SU-DHL-6 (cell line): ENCODE measurements at regions not wholly inside any gene's neighbourhood (a gene's known extent, or its start where the extent isn't known, plus 50 kb on each side); places are given as distances from the start of the nearest gene placed in this dataset.

Source experiments
- H2AFZ ChIP-seq: fragments of 200-600 bp; sonication (generic); 2 replicates; pipeline ENCODE4 v1.6.1; 2014; ENCODE audit warnings: low read depth, mild to moderate bottlenecking, moderate library complexity, mixed read lengths, antibody characterized with exemption, low read length; ENCODE audit not compliant: severe bottlenecking
- H3F3A ChIP-seq: fragments of 200-600 bp; shearing (Covaris generic); 2 replicates; pipeline ENCODE4 v1.6.0; 2016; ENCODE audit warnings: antibody characterized with exemption, mild to moderate bottlenecking; ENCODE audit not compliant: insufficient read depth
- H3K27ac ChIP-seq: fragments of 200-600 bp; sonication (generic); 2 replicates; pipeline ENCODE4 v1.5.1; 2016; ENCODE audit warnings: low read depth, mild to moderate bottlenecking, low read length, moderate library complexity, mixed read lengths
- H3K27me3 ChIP-seq: fragments of 200-600 bp; sonication (generic), shearing (Covaris generic); 2 replicates; pipeline ENCODE4 v1.6.0; 2014; ENCODE audit warnings: mild to moderate bottlenecking, low read length
- H3K36me3 ChIP-seq: fragments of 200-600 bp; sonication (generic); 2 replicates; pipeline ENCODE4 v1.6.1; 2014; ENCODE audit warnings: mild to moderate bottlenecking, low read length, mixed read lengths
- H3K4me2 ChIP-seq: fragments of 300-600, 200-600 bp; shearing (Covaris generic), sonication (generic); 2 replicates; pipeline ENCODE4 v1.6.0; 2014; ENCODE audit warnings: low read length, low read depth, mild to moderate bottlenecking; ENCODE audit not compliant: poor library complexity, severe bottlenecking
- H3K4me3 ChIP-seq: fragments of 200-600 bp; sonication (generic); 2 replicates; pipeline ENCODE4 v1.5.1; 2014; ENCODE audit warnings: antibody characterized with exemption, low read length, mild to moderate bottlenecking, mixed read lengths; ENCODE audit not compliant: insufficient read depth, poor library complexity, severe bottlenecking
- H3K79me2 ChIP-seq: fragments of 200-600 bp; sonication (generic); 2 replicates; pipeline ENCODE4 v1.6.1; 2014; ENCODE audit warnings: mild to moderate bottlenecking, low read length, moderate library complexity; ENCODE audit not compliant: insufficient read depth
- H3K9ac ChIP-seq: fragments of 200-600 bp; sonication (generic); 2 replicates; pipeline ENCODE4 v1.7.0; 2014; ENCODE audit warnings: mild to moderate bottlenecking, low read length
- H3K9me2 ChIP-seq: fragments of 200-600 bp; sonication (generic); replicated peaks from 2 replicates; pipeline ENCODE4 v1.6.1; 2014; ENCODE audit warnings: low read length; ENCODE audit not compliant: insufficient read depth
- H3K9me3 ChIP-seq: fragments of 200-600 bp; sonication (generic); 2 replicates; pipeline ENCODE4 v1.6.1; 2014; ENCODE audit warnings: low read length, mixed read lengths; ENCODE audit not compliant: insufficient read depth
- H4K20me1 ChIP-seq: fragments of 200-600 bp; sonication (generic); 2 replicates; pipeline ENCODE4 v1.6.1; 2014; ENCODE audit warnings: low read depth, mild to moderate bottlenecking, antibody characterized with exemption, low read length, moderate library complexity, mixed read lengths
- EZH2phosphoT487 ChIP-seq: fragments of 200-600 bp; sonication (generic), shearing (Covaris generic); conservative IDR thresholded peaks from 2 replicates; pipeline ENCODE4 v1.6.1; 2018; ENCODE audit warnings: mild to moderate bottlenecking, antibody characterized with exemption, low read length, moderate library complexity, mixed read lengths
- TF ChIP-seq, protein P1 (sequence below): fragments of 200-600 bp; sonication (generic); IDR thresholded peaks from one replicate; pipeline ENCODE4 v1.5.1; 2017; ENCODE audit warnings: antibody characterized with exemption, mild to moderate bottlenecking, low read length, moderate library complexity; ENCODE audit not compliant: insufficient read depth, poor library complexity, severe bottlenecking

DNA sequence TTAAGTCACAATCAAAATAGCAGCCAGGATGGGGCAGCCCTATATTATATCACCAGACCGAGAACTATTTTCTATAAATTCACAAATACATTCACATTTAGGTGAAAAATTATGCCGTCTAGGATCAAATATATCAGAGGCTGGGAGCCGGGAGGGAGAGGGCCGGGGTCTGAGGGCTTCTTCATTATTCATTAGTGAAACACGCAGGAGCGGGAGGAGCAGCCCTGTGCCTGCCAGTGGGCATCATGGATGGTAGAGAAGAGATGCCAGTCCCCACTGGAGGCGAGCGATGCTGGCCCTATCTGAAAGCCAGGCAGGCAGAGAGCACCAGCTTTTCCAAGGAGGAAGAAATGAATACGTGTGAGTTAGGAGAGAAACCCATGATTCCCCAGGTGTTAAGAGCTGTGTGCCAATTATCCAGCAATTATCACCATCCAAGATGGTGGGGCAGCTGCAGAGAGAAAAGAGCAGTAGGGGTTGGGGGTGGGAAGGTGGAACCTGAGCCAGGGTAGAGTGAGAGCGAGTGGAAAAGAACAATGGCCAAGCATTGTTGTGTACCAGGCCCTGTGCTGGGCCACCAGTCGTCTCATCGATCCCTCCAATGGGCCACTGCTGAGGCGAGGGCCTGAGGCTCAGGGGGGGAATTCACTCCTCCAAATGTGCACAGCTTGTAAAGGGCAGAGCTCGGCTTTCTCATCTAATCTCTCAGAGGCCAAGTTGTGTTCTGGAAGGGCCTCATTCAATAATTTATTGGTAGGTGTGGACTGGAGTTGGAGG lies 261.3 kb upstream of the TLE3 start:
- Histone ChIP-seq H3K27ac (no peak overlapping the region), H3K9ac (no peak overlapping the region), H3F3A (no peaks in the 10 kb centered on the region), H2AFZ (no peak overlapping the region), H4K20me1 (no peaks in the 10 kb centered on the region), H3K9me2 (no peaks in the 10 kb centered on the region), H3K4me3 (no peak overlapping the region), H3K27me3 (no peaks in the 10 kb centered on the region), H3K4me2 (no peak overlapping the region), H3K36me3 (no peaks in the 10 kb centered on the region), H3K9me3 (no peaks in the 10 kb centered on the region), H3K79me2 (no peaks in the 10 kb centered on the region)
- TF ChIP-seq EZH2phosphoT487 = no peak
- TF ChIP-seq, protein P1, sequence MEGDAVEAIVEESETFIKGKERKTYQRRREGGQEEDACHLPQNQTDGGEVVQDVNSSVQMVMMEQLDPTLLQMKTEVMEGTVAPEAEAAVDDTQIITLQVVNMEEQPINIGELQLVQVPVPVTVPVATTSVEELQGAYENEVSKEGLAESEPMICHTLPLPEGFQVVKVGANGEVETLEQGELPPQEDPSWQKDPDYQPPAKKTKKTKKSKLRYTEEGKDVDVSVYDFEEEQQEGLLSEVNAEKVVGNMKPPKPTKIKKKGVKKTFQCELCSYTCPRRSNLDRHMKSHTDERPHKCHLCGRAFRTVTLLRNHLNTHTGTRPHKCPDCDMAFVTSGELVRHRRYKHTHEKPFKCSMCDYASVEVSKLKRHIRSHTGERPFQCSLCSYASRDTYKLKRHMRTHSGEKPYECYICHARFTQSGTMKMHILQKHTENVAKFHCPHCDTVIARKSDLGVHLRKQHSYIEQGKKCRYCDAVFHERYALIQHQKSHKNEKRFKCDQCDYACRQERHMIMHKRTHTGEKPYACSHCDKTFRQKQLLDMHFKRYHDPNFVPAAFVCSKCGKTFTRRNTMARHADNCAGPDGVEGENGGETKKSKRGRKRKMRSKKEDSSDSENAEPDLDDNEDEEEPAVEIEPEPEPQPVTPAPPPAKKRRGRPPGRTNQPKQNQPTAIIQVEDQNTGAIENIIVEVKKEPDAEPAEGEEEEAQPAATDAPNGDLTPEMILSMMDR = no peak

- Histone ChIP-seq H3K36me3 (no peaks in the 10 kb centered on the region), H2AFZ (no peak overlapping the region), H3K4me3 (no peak overlapping the region), H4K20me1 (no peaks in the 10 kb centered on the region), H3K9me2 (no peaks in the 10 kb centered on the region), H3K79me2 (no peaks in the 10 kb centered on the region), H3K27ac (no peak overlapping the region), H3K9me3 (no peaks in the 10 kb centered on the region), H3K9ac (no peak overlapping the region), H3F3A (no peaks in the 10 kb centered on the region), H3K27me3 (no peaks in the 10 kb centered on the region), H3K4me2 (no peak overlapping the region)
- no peak for TF ChIP-seq EZH2phosphoT487
- TF ChIP-seq, protein P1 = no peak
Measured at GRCh38 chr15:70358011-70358819, 260.5 kb upstream of the TLE3 start.

DNA sequence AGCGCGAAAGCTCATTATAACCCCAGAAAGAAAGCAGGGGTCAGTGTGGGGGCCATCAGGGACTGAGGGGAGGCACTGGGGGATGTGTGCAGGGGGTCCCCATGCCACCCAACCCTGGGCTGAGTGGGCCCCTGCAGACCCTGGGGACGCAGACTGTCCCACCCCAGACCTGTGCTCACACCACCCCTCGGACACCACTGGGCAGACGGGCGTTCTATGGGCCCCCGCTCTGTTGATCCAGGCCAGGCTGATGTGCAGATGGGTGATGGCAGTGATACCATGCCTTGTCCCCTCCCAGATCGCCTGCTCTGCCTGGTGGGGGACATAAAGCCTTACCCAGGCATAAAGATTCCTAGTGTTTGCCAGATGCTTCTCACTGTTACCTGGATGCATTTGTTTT lies 259.7 kb upstream of the TLE3 start:
- no peak overlapping the region for H3K27ac ChIP-seq
- no peak overlapping the region for H3K4me3 ChIP-seq
- TF ChIP-seq, protein P1 = no peak
- TF ChIP-seq EZH2phosphoT487 = no peak
- H2AFZ ChIP-seq = no peak overlapping the region
- no peaks in the 10 kb centered on the region for H3F3A ChIP-seq
- H3K4me2 ChIP-seq = no peak overlapping the region
- no peaks in the 10 kb centered on the region for H3K79me2 ChIP-seq
- H3K9me3 ChIP-seq = no peaks in the 10 kb centered on the region
- H3K9me2 ChIP-seq = no peaks in the 10 kb centered on the region
- no peaks in the 10 kb centered on the region for H4K20me1 ChIP-seq
- no peaks in the 10 kb centered on the region for H3K36me3 ChIP-seq
- H3K9ac ChIP-seq = no peak overlapping the region
- H3K27me3 ChIP-seq = no peaks in the 10 kb centered on the region
